ENCODE measurements at regions not wholly inside any gene's neighbourhood (a gene's known extent, or its start where the extent isn't known, plus 50 kb on each side); places are given as distances from the start of the nearest gene placed in this dataset.

- no peak for TF ChIP-seq CTCF (IDR thresholded peaks at IDR 0.05; ENCODE audit: extremely low read depth, insufficient read depth, missing control alignments)
- no peak for DNase-seq (ENCODE audit: low spot score)
- in situ Hi-C loops (cut with MboI; ENCODE audit: low pct_unique_long_range_greater_than_20kb, low sequenced_read_pairs, unreplicated experiment) = no loop called here
Observed at GRCh38 chr15:78695046-78695671, 54.1 kb upstream of the CHRNB4 start.

GRCh38 chr15:78691851-78692421 lies 50.9 kb upstream of the CHRNB4 start:
- in situ Hi-C loops (cut with MboI; ENCODE audit: low pct_unique_long_range_greater_than_20kb, low sequenced_read_pairs, unreplicated experiment) = no loop called here
- no peak for TF ChIP-seq CTCF (IDR thresholded peaks at IDR 0.05; ENCODE audit: extremely low read depth, insufficient read depth, missing control alignments)
- no peak for DNase-seq (ENCODE audit: low spot score)

DNA sequence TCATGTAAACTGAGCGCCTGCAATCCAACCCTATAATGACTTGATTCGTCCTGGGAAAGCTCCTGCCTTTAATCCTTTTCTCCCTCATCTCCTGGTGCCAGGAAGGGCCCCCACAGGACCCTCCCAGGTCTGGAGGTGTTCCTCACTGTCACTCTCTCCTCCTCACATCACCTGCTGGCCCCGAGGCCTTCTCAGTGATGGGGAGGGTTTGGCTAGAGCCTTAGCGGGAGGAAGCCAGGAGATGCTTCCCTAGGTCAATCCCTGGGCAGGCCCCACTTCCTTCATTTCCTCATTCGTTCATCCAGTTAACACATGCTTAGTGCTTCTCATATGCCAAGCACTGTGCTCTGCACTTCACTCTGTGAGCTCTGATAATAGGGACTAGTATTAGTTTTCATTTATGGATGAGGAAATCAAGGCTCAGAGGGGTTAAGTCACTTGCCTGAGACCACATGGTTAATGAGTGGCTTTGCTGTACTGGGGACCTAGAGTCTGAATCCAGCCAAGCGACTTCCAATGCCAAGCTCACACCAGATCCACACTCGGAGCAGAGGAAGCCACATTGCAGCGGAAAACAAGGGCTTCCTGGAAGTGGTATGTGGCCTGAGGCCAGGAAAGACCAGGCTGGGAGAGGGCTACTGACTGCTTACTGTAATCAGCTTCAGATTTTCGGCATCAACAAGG lies 50.3 kb upstream of the CHRNB4 start:
- DNase-seq (ENCODE audit: low spot score) = no peak
- TF ChIP-seq CTCF (IDR thresholded peaks at IDR 0.05; ENCODE audit: extremely low read depth, insufficient read depth, missing control alignments) = no peak
- in situ Hi-C loops (cut with MboI; ENCODE audit: low pct_unique_long_range_greater_than_20kb, low sequenced_read_pairs, unreplicated experiment) = no loop called here
